Left kidney (tissue), 1 donor: ENCODE measurements at regions not wholly inside any gene's neighbourhood (a gene's known extent, or its start where the extent isn't known, plus 50 kb on each side); places are given as distances from the start of the nearest gene placed in this dataset.
A peak's percentile ranks its signal among the peaks of the same experiment; 100 is the strongest.
"Not testable (repeated sequence)": the region's sequence is repeated elsewhere in the genome, so short reads cannot be mapped to it uniquely, and the experiment has no call there.

ENCODE experiments used
- DNase-seq: peaks from one replicate; pipeline ENCODE4 v3.0.0-alpha.2; 2013

- DNase-seq = no peak
Measured at GRCh38 chr7:15143936-15144335, 241.4 kb upstream of the DGKB start.

DNA sequence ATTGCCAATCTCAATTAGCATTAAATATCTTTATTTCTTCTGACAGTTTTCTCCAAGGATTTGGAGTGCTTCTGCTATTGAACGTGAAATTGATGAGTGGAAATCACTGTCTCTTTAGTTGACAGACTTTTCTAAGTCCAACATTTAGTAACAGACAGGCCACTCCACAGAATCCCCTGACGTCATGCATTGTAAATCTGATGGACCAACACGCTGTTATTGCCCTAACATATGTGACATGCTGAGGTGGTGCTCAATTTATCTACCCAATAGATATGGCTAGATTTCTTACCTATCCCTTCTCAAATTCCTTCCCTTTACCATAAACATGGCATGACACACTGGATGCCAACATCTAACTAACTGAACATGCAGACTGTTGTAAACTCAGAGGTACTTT is 240.6 kb upstream of the DGKB start:
- DNase-seq = no peak

DNA sequence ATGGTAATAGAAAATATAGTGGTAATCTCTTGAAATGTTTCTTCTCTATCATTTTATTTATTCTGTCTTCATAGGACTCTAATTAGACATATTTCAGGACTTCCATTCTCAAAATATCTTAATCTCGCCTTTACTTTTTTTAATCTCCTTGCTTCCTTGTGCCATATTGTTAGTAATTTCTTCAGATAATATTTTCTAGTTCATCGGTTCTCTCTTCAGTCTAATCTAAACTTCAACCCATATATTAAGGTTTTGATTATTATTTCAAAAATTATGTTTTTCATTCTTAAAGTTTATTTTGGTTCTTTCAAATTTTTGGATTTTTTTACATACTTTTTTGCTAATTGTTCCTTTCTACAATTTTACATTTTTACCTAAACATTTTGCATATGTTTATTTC is 237.9 kb upstream of the DGKB start:
- no peak for DNase-seq

GRCh38 chr7:15131661-15132060 is 229.1 kb upstream of the DGKB start:
- no peak for DNase-seq

DNA sequence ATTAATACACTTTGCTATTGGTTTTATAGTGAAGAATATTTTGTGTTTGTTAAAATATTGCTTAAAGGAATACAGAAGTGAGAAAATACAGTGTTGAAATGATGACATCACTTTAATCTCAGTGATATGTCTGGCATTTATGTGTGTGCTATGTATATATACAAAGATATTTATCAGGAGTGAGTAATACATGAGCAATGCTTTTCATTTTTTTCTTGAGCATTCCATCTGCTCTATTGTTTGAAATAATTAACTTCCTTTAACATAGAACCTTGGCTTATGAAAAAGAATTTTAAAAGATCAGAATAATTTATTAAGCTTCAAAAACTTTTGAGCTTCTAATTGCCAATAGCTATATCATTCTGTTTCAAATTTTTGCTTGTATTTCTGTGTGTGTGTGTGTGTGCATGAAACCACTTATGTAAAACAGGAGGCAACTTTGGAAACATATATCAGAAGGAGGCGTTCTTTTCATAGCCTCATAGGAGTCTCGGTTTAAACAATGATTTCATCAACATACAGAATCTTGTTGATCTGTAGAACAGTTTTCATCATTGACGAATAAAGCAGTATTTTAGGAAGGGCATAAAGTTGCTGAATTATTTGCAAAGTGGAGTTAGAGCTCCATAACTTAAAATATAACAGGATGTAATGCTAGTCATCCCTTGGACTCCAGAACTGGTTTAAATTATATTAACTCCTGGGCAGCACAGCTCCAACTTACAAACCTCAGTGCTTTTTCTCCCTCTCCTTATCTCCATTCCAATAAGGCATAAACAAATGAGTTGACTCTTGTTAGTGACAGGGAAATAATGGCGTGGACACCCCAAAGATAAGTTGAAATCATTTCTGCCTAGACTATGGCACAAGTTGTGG is 228.4 kb upstream of the DGKB start:
- no peak for DNase-seq

GRCh38 chr7:15128716-15129115 is 226.2 kb upstream of the DGKB start:
- DNase-seq = no peak

DNA sequence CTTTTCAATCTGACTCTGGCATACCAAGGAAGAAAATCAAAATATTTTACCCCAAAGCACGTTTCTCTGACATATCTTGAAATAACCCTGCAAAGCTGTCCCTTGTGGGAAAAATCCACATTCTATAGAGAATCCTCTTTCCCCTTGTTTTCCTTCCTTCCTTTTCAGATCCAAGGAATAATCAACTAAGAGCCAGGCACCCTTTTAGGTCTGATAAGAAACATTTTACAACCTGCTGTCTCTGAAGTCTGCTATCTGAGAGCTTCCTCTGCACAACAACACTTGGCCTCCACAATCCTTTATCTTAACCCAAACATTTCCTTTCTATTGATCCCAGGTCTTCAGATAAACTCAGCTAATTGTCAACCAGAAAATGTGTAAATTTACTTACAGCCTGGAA is 224.1 kb upstream of the DGKB start:
- not testable (repeated sequence) for DNase-seq

GRCh38 chr7:15123901-15124300 is 221.3 kb upstream of the DGKB start:
- no peak for DNase-seq

GRCh38 chr7:15113752-15114151 is 211.2 kb upstream of the DGKB start:
- DNase-seq = no peak

GRCh38 chr7:15105711-15106110 is 203.2 kb upstream of the DGKB start:
- DNase-seq = no peak

- DNase-seq = peak; percentile 19
Measured at GRCh38 chr7:15104411-15105092, 202.0 kb upstream of the DGKB start.

DNA sequence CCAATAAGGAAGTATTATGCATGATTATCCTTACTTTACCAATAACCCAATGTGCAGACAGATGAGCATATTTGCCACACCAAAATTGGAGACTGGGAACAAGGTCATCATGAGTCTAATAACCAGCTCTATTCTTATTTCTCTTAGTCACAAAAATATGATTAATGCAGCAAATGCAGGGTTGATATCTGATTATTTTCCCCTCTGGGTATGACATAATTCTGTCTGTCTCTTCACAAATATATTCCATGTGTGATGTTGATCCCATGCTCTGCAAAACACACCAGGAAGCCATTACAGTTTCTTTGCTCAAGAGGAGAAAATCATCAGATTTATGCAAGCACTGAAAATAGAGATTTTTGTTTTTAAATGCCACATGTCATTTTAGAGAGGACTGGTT is 196.5 kb upstream of the DGKB start:
- DNase-seq = no peak

- no peak for DNase-seq
Measured at GRCh38 chr7:15096853-15097252, 194.3 kb upstream of the DGKB start.

GRCh38 chr7:15094989-15095388 is 192.4 kb upstream of the DGKB start:
- no peak for DNase-seq

- no peak for DNase-seq
Measured at GRCh38 chr7:15087771-15088170, 185.2 kb upstream of the DGKB start.

- DNase-seq = no peak
Measured at GRCh38 chr7:15086862-15087261, 184.3 kb upstream of the DGKB start.

- no peak for DNase-seq
Measured at GRCh38 chr7:15086131-15086611, 183.6 kb upstream of the DGKB start.

DNA sequence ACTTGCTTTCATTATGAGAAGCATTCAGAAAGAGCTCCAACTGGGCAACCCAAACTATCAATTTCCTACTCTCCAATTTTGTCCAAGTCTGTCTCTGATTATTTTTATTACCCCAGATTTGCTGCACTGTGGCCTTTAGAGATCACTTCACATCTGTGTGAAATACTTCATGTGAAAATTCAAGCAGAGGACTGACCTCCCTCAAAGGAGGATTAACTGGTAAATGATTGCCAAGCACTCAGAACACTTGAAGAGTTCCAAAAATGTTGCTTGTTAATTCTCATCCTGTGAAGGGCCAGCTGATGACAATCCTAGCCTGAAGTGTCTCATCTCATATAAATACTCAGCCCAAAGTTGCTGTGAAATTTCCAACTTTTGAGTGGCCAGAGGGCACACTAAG is 182.8 kb upstream of the DGKB start:
- no peak for DNase-seq

DNA sequence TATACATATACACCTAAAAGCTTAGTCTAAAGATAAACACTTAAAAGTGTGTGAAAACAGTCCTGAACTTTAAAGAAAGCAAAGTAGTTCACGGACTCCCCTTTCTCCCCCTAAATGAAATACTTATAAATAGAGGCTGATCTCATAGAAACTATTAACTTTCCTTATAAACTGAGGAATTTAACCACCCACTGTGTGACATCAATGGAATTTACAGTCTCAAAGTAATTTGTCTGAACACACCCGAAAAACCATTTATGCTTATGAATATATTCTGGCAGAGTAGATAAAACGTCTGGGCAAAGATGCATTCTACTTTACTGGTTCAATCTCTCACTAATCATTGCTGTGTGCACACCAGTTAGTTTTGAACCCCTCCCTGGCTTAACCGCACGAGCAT is 181.8 kb upstream of the DGKB start:
- DNase-seq = no peak

GRCh38 chr7:15081891-15082290 is 179.3 kb upstream of the DGKB start:
- DNase-seq = no peak

GRCh38 chr7:15073301-15073700 is 170.8 kb upstream of the DGKB start:
- DNase-seq = no peak

DNA sequence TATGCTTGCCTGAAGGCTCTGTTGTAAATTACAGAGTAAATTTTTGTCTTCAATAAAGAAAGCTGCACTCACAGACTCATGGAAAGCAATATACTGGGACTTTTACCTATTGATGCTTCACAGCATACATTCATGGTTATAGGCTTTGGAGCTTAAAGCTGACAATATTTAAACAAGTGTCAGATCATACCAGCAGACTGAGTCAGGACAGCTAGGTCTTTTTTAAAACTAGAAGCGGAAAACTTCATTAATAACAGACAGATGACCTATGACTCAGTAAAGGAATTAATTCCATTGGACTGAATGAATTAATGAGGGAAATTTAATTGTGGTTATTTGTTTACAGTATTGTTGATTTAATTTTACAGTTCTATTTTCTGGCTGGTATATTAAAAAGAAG is 165.8 kb upstream of the DGKB start:
- no peak for DNase-seq

GRCh38 chr7:15057272-15057671 is 154.7 kb upstream of the DGKB start:
- peak; percentile 5 for DNase-seq

DNA sequence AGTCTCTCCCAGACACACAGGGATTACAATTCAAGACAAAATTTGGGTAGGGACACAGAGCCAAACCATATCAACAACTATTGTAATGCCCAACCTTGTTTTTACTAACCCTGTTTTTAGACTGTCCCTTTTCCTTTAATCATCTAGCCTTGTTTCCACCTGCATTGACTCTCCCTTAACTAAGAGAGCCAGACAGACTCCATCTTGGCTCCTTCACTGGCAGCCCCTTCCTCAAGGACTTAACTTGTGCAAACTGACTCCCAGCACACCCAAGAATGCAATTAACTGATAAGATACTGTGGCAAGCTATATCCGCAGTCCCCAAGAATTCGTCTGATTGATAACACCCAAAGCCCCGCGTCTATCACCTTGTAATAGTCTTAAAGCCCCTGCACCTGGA is 151.8 kb upstream of the DGKB start:
- not testable (repeated sequence) for DNase-seq
